ENCODE measurements at regions not wholly inside any gene's neighbourhood (a gene's known extent, or its start where the extent isn't known, plus 50 kb on each side); places are given as distances from the start of the nearest gene placed in this dataset.
"Not testable (repeated sequence)": the region's sequence is repeated elsewhere in the genome, so short reads cannot be mapped to it uniquely, and the experiment has no call there.

GRCh38 chr12:65684906-65685305, 139.4 kb upstream of the HMGA2 start:
- DNase-seq (ENCODE audit: low read depth) = no peak

DNA sequence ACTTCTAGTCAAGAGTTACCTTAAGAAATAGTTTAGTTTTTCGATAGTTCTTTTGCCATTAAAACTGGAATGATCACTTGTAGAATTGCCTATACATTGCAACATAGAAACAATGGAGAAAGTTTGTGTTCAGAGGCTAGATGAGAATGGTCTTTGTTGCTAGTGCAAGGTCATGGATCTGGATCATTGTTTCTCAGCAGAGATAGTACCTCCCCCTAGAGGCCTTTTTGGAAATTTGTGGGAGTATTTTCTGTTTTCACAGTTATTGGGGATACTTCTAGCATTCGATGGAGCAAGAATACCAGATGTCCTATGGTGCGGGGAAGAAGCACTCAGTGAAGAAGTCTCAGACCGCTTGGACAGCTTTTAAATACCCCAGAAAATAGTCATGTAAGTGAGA, 138.8 kb upstream of the HMGA2 start:
- no peak for DNase-seq (ENCODE audit: low read depth)

GRCh38 chr12:65689508-65689907, 134.8 kb upstream of the HMGA2 start:
- DNase-seq (ENCODE audit: low read depth) = no peak

GRCh38 chr12:65690477-65690876, 133.8 kb upstream of the HMGA2 start:
- DNase-seq (ENCODE audit: low read depth) = no peak

- no peak for DNase-seq (ENCODE audit: low read depth)
Measured at GRCh38 chr12:65694130-65694529, 130.2 kb upstream of the HMGA2 start.

DNA sequence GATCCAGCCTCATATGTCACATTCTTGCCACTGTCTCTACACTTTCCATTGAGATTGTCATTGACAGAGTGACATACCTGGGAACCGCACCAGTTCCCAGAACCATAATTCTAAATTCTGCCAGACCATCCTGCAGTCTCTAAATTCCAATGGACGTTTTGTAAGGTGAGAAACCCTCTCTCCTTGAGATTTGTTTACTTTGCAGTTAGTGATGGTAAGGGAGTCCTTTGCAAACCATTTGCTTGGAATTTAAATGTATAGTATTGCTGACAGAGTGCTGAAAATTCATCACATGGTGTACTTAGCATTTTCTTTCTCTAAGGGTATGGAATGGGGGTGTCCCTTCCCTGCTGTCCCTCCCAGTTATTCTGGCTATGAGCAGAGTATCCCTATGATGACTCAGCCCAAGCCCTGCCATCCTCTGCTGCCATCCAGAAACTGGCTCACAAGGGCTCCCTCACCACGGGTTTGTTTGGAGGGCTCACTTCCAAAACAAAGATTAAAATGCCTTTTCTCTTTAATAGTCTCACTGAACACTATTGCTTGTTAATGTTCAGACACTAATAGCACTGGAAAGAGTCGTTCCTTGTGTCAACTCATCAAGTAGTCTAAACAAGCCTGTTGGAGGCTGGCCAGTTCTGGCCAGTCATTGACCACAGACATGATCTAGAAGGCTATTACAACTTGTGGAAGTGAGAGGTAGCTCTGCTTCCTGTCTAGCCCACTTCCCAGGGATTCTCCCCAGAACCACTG, 129.0 kb upstream of the HMGA2 start:
- DNase-seq (ENCODE audit: low read depth) = no peak

GRCh38 chr12:65696227-65696626, 128.1 kb upstream of the HMGA2 start:
- no peak for DNase-seq (ENCODE audit: low read depth)

- DNase-seq (ENCODE audit: low read depth) = no peak
Measured at GRCh38 chr12:65699251-65699650, 125.0 kb upstream of the HMGA2 start.

DNA sequence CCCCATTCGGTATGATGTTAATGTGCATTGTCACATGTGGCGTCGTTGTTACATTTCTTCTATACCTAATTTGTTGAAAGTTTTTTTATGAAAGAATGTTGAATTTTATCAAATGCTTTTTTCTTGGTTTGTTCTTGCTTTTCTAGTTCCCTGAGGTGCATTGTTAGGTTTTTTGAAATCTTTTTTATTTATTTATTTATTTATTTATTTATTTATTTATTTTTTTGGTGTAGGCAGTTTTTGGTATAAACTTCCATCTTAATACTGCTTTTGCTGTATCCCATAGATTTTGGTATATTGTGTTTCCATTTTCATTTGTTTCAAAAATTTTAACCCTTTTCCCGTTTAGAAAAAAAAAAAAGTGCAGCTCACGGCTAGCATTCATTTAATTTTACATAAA, 121.1 kb upstream of the HMGA2 start:
- DNase-seq (ENCODE audit: low read depth) = no peak

DNA sequence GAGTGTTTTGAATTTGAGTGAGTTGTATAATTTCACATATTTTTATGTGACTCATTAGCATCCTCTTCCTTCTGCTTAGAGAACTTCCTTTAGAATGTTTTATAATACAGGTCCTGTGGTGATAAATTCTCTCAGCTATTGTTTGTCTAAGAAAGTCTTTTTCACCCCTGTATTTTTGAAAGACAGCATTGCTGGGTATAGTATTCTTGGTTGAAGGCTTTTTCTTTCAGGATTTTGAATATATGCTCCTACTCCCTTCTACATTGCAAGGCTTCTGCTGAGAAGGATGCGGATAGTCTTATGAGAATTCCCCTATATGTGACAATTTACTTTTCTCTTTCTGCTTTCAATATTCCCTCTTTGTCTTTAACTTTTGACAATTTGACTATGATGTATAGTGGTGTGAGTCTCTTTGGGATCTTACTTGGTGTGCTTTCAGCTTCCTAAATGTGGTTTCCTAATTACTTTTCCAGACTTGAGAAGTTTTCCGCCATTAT, 118.9 kb upstream of the HMGA2 start:
- DNase-seq (ENCODE audit: low read depth) = no peak

DNA sequence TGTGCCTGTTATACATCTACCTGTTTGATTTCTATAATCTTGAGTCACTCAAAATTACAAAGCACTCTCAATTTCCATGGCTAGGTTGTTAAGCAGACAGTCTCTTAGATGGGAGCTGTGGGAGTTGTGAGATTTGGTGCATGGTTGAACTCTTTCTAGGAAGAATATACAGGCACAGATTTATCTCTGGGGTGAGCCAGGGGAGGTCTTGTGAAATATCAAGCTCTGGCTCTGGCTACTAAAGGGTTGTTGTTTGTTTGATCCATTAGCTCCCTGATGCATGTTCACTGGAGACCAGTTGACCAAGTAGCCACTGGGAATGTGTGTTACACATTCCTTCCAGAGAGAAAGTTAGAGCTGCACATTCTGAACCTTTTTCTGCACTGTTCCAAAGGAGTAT, 117.2 kb upstream of the HMGA2 start:
- no peak for DNase-seq (ENCODE audit: low read depth)

DNA sequence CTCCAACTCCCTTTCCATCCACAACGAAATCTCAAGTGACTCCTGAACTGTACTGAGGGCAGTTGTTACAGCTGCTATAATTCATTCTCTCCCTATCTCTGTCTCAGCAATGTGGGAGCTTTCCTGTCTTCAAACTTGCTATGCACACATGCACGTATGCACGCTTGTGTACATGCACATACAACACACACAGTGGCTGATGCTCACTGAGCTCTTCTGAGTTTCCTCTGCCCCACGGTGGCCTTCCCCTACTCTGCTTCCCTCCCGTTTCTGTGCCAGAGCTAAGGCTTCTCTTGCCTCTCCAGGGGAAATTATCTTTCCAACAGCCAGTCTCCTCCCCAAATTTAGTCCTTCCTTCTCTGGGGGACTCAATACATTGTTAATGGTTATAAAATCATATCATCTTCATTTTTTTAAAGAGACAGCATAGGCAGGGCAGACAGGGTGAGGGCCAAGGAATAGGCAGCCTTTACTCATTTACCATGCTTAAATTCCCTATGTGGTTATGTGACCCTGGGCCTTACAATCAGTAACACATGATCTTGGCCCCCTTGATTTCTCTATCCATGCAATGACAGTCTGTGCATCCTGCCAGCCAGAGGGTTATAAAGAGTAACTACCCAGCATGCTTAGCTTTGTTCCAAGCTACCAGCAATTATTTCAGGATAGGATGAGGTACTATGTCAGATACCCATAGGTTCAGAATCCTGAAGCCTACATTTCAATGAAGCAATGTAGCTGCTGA, 111.9 kb upstream of the HMGA2 start:
- DNase-seq (ENCODE audit: low read depth) = no peak

DNA sequence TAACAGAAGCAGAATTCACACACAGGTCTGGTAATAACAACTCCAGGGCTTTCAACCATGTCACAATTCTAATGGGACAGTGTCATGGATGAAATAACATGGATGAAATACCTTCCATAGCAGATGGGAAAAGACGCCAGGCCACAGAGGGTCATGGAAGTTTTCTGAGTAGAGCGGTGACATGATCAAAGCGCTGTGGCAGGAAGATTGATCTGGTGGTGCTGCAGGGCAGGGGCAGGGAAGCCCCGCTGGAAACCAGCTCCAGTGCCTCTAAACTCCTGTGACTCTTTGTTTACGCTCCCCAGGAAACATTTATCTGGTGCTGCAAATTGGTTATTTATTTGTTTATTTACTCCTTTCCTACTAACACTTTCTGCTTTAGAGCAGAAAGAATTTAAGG, 108.3 kb upstream of the HMGA2 start:
- DNase-seq (ENCODE audit: low read depth) = no peak

- DNase-seq (ENCODE audit: low read depth) = no peak
Measured at GRCh38 chr12:65720136-65721130, 103.8 kb upstream of the HMGA2 start.

DNA sequence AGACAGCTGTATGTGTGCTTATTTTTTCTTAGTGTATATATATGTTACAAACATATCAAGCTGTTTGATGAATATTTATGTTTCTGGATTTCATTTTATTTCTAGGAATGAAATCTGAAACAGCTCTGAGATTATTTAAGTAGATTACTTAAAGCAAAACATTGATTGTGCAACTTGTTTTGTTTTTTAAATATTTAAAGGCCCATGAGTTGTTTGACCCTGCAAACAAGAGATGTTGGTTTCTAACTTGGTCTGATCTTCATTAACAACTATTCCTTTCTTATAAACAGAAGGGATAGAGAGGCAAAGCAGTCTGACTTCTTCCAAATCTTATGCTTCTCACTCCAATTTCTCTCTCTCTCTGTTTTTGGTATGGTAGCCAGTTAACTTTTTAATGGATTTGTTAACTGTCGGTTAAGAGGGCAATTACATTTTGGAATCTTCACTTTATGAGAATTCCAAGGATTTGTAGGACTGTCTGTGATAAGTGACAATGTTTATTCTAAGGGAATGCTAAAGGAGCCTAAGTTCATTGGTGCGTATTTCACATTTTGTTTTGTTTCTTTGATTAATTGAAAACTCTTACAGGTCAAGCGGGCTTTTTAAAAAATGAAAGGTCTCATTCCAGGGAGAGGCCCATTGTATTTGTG, 102.6 kb upstream of the HMGA2 start:
- DNase-seq (ENCODE audit: low read depth) = no peak

GRCh38 chr12:65725376-65725775, 98.9 kb upstream of the HMGA2 start:
- no peak for DNase-seq (ENCODE audit: low read depth)

- DNase-seq (ENCODE audit: low read depth) = no peak
Measured at GRCh38 chr12:65728455-65728847, 95.8 kb upstream of the HMGA2 start.

- DNase-seq (ENCODE audit: low read depth) = no peak
Measured at GRCh38 chr12:65728848-65729793, 95.2 kb upstream of the HMGA2 start.

DNA sequence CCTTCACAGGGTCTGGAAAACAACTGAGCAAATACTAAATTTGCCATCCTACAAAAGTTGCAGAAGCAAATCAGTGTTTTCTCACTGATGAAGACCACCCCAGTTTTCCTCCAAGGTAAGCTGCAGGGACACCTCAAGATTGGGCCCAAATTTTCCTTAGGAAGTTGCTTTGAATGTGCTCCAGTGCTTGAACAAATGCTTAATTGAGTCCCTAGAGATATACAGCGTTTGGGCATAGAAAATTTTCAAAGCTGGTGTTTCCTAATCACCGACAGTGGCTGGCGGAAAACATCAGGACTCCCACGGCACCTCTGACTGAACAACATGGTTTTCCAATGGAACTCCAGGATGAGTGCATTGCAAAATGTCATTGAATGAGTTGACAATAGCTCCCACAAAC, 92.5 kb upstream of the HMGA2 start:
- DNase-seq (ENCODE audit: low read depth) = no peak

GRCh38 chr12:65733643-65734042, 90.6 kb upstream of the HMGA2 start:
- not testable (repeated sequence) for DNase-seq (ENCODE audit: low read depth)

DNA sequence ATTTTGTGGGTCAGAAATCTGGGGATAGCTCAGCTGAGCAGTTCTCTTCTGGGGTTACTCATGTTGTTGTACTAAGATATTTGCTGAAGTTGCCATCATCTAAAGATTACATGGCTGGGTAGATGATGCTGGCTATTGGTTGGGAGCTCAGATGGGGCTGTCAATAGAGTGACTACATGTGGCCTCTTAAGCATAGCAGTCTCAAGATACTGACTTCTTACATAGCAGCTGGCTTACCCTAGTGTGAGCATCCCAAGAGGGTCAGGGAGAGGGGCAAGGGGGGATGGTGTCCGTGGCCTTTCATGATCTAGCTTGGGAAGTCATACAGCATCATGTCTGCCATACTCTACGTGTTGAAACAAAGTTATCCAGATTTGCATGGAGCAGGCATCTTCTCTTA, 90.1 kb upstream of the HMGA2 start:
- DNase-seq (ENCODE audit: low read depth) = no peak

Measured in stimulated activated CD8-positive, alpha-beta memory T cell treated with anti-CD3 and anti-CD28 coated beads, Interleukin-15, amount 100 ng/mL, for 1 hour (primary cell).